ENCODE measurements at regions not wholly inside any gene's neighbourhood (a gene's known extent, or its start where the extent isn't known, plus 50 kb on each side); places are given as distances from the start of the nearest gene placed in this dataset.

DNA sequence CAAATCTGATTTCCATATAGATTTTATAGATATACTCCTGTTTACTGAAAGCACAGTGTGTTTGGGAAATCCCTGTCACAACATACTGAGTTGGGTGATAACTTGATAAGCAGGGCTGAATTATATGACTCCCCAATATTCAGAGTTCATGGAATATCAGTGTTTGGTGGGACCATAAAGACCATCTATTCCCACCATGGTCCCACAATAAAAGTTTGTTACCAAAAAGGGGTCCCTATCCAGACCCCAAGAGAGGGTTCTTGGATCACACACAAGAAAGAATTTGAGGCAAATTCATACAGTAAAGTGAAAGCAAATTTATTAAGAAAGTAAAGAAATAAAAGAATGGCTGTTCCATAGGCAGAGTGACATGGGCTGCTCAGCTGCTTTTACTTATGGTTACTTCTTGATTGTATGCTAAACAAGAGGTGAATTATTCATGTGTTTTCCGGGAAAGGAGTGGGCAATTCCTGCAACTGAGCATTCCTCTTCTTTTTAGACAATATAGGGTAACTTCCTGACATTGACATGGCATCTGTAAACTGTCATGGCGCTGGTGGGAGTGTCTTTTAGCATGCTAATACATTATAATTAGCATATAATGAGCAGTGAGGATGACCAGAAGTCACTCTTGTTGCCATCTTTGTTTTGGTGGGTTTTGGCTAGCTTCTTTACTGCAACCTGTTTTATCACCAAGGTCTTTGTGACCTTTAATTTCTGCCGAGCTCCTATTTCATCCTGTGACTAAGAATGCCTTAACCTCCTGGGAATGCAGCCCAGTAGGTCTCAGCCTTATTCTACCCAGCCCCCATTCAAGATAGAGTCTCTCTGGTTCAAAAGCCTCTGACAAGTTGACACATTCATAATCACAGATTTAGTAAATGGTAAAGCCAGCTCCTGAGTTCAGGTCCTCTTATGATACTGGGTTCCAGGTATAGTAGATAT lies 240.6 kb upstream of the PDGFD start:
- DNase-seq, result no peak

DNA sequence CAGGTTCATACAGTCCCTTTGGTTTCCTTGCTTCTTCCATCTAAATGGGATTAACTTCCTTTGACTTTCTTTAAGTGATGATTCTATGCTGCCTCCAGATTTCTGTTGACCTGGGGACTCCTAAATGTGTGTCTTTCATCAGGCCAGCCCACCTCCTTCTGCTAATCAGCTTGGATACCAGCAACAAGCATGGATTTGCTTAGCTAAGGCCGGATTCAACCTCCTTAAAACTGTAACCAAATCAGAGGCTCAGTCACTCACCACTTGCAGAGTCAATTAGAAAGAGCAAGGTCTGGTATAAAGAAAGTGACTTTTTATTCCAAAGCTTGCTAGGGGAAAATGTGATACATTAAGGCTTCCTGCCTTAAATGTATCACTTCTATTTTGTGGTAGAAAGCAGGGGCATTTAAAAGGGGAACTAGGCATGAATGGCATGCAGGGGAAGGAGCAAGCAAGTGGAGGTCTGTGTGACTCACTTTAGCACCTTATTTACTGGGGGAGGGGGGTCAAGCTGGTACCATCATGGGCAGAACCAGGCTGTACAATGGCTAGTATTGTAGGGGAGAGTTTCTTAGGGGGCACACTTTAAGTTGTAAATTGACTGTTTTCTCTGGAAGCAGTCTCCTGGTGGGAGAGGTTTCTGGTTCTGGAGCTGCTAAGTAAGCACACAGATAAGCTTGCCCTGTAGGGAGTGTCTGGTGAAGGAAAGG lies 239.0 kb upstream of the PDGFD start:
- DNase-seq, result no peak

DNA sequence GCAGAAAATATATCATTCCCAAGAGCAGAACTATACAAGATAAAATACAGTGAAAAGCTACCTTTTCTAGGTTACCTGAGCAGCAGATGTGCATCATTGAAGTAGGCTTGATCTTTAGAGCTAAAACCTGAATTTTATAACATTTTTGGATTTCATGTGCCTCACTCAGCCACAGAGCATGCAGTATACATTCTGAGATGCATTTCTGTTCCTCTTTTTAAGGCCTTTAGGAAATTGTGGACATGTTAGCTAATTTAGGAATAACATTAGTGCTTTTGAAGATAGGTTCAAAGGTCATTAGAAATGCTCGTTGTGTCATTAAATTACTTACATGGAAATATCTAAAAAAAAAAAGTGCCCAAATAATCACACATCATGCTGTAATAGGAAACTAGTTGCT lies 230.6 kb upstream of the PDGFD start:
- no peak for DNase-seq

DNA sequence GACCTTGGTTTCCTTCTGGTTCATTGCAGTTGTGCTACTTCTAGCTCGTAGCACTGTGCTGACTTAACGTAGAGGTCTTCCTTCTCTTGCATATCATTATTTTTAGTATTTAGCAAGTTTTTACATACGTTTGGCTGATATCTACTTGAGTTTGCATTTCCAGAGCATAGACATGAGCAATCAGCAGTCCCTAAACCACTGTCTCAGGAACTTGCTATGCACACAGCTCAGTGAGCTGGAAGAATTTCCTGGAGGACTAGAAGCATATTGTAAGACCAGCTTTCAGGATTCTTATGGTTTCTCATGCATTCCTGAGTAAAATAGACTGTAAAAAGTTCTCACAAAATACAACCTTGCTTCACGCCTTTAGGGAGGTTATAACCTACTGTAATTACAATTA lies 226.7 kb upstream of the PDGFD start:
- no peak for DNase-seq

DNA sequence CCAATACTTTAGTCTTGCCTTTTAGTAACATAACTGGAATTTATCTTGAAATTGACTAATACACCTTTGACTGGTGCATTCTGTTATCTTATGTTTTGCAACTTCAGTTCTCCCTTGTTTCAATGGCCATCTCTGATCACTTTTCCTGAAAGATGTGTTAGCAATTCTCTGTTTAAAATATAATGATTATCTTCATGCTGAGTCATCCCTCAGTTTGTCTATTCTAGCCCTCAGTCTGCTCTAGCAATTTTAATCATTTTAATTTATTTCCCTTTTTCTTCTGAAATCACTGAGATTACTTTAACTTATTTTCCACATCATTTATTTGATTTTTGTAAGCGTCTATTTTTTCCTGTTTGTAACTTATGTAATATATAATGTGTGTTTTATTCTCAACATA lies 221.9 kb upstream of the PDGFD start:
- DNase-seq, result no peak

DNA sequence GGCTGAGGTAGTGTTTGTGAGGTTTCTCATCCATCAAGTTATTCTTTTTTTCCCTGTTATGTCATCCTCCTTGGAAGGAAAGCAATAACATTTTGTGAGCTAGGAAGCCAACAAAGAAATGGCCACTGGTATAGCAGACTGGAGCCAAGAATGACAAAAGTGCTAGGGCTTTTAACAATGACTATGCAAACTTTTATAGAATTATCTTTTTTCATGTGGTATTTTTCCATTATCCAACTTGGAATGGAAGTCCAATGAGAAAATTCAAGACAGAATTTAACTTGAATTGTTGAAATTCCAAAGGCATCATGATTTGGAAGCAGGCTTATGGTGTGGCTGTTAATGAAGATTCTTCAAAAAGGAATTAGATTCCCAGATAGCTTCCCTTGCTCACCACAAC lies 216.4 kb upstream of the PDGFD start:
- no peak for DNase-seq

DNA sequence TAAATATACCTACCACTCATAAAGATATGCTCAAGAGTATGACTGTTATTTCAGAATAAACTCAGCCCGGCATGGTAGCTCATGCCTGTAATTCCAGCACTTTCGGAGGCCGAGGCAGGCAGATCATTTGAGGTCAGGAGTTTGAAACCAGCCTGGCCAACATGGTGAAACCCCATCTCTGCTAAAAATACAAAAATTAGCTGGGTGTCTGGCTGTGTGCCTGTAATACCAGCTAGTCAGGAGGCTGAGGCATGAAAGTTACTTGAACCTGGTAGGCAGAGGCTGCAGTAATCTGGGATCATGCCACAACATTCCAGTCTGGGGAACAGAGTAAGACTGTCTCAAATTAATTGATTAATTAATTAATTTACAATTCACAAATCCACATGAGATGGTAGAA lies 208.2 kb upstream of the PDGFD start:
- no peak for DNase-seq

DNA sequence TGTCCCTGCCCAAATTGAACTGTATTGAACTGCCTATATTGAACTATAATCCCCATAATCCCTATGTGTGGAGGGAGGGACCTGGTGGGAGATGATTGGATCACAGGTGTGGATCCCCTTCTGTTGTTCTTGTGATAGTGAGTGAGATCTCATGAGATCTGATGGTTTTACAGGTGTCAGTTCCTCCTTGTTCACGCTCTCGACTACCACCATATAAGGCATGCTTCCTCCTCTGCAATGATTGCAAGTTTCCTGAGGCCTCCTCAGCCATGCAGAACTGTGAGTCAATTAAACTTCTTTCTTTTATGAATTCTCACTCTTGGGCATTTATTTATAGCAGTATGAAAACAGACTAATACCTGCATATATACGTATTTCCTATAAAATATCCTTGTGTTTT lies 206.5 kb upstream of the PDGFD start:
- DNase-seq, result no peak

DNA sequence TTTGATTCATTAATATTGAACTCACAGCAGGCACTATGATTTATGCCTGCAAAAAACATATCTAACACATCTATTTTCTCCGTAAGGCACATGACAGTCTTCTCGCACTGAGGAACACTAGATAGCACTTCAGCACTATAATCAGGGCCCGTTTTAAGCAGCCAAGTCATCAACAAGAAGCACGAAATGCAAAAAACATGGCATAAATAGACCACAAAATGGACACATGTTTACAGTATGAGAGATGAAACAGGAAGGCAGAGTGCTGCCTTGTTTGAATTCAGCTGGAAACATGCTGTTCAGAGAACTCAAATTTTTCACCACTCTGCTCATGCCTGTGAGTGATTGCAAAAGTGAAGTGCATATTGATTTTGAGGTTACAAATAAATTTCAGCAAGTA lies 205.8 kb upstream of the PDGFD start:
- DNase-seq, result no peak

DNA sequence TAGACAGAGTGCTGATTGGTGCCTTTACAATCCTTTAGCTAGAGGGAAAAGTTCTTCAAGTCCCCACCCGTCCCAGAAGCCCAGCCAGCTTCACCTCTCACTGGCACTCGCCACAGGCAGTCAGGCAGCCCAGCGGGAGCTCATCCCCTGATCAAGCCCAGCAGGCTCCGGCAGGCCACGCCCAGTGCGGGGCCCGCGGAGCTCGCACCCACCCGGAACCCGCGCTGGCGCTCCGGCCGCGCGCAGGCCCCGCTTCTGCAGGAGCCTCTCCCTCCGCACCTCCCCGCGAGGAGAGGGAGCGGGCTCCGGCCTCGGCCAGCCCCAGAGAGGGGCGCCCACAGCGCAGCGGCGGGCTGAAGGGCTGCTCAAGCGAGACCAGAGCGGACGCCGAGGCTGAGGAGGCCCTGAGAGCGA lies 202.4 kb upstream of the PDGFD start:
- DNase-seq, result no peak

DNA sequence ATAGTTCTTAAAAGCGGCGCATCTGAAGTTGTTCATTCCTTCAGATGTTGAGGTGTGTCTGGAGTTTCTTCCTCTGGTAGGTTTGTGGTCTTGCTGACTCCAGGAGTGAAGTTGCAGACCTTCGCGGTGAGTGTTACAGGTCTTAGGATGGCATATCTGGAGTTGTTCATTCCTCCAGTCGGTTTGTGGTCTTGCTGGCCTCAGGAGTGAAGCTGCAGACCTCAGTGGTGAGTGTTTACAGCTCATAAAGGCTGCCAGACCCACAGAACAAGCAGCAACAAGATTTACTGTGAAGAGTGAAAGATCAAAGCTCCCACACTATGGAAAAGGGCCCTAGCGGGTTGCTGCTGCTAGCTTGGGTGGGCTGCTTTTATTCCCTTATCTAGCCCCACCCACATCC lies 201.7 kb upstream of the PDGFD start:
- DNase-seq, result no peak

DNA sequence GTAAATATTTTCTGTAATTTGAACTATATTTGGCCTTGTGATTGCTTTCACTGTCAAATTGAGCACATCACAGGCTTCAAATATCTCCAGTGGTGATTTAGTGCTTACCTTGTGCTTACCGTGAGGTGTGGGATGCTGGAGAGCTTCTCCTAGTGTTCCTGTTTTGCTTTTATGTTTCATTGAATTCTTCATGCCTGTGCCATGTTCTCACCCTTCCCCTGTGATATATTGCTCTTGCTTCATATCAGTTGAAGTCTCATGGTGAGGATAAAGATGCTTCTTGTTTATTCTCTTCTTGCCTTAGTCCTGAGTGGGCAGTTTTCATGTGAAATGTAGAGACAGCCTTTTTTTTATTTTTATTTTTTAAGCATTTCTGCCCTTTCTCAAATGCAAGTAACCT lies 198.0 kb upstream of the PDGFD start:
- DNase-seq, result no peak

DNA sequence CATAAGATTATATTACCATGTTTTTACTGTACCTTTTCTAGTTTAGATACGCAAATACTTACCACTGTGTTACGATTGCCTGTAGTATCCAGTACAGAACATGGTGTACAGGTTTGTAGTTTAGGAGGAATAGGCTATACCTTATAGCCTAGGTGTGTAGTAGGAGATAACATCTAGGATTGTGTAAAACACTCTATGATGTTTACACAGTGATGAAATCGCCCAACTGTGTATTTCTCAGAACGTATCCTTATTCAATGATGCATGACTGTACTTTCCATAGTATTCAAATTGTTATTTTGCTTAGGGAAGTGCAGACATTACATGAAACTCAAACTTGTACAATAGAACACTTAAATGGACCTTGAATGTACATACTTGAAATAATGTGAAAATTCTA lies 188.1 kb upstream of the PDGFD start:
- DNase-seq, result no peak

DNA sequence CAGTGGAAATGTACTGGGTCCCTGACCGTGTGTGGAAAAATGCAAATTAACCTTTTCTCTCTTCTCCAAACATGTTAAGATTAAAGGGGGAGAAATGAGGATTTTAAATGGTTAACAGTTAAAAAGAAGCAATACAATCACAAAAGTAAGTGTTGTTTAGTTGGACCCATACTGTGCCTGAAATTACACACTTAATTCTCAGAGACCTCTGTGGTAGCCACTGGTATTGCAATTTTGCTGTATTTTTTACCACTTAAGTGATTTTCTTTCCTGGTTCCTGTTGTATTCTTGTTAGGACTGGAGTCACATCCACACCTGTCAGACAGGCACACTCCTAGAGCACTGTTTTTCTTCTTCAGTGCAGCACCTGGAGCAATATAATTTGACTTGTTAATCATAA lies 179.6 kb upstream of the PDGFD start:
- no peak for DNase-seq

DNA sequence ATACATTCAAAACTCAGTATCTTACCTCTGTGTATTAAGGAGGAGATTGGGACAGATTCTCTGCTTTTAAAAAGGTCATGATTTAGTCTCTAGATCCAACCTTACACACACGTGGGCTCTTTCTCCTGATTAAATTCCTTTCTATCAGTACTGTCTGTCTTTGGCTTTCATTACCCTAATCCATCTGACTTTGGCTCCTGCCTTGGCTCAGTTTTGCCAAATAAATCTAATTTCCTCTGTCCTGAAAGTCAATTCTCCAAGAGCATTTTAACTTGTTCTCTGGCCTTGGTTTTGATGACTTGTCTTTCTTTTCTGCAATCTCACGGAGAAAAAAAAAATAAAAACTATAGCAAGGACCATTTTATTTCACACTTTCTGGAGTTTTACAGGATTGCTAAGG lies 176.6 kb upstream of the PDGFD start:
- no peak for DNase-seq

DNA sequence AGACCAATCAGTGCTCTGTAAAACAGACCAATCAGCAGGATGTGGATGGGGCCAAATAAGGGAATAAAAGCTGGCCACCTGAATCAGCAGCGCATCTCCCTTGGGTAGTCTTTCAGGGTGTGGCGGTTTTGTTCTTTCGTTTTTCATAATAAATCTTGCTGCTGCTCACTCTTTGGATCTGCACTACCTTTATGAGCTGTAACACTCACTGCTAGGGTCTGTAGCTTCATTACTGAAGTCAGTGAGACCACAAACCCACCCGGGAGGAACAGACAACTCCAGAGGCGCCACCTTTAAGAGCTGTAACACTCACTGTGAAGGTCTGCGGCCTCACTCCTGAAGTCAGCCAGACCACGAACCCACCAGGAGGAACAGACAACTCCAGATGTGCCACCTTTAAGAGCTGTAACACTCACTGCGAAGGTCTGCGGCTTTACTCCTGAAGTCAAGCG lies 175.5 kb upstream of the PDGFD start:
- DNase-seq, result no peak

DNA sequence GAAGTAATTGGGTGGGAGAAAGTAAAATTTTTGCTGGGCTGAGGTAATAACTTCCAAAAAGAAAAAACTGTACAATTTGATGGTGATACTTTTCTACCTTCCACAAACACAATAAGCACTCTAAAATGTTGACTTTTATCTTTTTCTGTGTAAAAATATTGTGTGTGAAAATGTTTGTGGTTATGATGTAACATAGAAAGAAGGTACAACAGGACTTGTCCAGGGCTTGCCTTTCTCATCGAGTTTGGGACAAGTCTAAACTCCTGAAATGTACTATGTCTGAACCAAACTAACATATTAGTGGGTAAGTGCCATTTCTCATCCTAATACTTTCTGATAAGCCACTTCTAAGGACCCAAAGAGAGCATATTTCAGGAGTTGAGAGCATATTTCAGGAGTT lies 174.2 kb upstream of the PDGFD start:
- DNase-seq, result no peak

DNA sequence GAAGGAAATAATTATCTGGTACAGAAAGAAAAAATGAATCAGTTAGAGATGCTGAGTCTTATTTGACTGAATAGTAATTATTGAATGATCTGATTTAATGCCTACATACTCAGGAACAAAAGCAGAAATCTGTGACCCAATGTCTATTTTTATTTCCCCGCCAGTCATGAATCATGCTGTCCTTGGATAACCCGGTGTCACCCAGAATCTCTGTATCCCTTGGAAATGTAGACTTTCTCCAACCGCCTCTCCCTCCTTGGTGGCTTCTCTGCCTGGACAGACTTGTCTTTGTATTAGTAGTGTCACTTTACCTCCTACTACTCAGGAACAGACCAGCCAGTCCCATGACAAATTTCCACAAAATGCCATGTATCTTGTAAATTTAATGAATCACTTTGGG lies 173.3 kb upstream of the PDGFD start:
- DNase-seq, result no peak

DNA sequence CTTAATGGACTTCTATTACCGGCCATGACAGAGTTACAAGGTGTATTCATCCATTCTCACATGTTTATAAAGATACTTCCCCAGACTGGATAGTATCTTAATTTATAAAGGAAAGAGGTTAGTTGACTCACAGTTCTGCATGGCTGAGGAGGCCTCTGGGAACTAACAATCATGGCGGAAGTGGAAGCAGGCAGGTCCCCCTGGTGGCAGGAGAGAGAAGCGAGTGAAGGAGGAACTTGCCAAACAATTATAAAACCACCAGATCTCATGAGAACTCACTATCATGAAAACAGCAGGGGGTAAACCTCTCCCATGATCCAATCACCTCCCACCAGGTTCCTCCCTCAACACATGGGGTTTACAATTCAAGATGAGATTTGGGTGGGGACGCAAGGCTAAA lies 170.0 kb upstream of the PDGFD start:
- DNase-seq, result no peak

DNA sequence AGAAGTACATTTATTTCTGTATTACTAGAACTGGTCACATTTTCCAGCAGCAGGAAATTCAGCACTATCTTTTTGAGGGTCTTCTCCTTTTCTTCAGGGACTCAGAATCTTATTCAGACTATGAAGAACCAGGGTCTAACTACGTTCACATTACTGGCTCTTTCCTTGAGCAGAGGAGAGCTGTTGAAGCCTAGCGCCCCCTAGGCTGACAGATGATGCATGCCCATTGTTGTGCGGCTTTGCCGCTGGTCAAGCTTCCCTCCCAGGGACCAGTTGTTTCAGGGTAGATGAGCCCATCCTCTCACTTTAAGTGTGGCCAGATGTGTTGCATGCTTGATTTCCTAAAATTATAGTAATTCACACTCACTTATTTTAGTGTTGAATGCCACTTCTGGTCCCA lies 168.2 kb upstream of the PDGFD start:
- DNase-seq, result no peak

DNA sequence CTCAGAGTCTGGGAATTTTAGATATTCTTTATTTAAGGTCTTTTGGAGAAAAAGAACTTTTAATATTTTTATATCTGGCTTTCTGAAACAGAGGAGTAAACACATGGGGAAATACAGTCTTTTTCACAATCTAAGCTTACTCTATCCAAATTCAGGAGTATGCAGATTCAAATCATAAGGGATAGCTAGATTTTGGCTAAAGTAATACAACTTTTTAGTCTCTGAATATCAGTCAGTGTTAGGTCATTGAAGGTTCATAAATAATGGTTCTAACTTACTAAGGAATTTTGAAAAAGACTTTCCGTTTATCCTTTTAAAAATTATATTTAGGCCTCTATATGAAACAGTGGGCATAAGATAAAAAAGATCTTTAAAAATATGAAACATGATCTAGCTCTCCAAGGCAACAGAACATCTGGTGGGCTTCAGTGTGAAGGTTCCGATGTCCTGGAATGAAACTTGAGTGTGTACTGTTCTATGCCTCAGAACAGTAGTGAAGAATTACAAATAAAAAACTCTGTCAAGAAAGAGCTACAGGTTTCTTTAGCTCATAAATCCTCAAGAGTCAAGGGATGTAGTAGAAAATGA lies 165.2 kb upstream of the PDGFD start:
- no peak for DNase-seq

DNA sequence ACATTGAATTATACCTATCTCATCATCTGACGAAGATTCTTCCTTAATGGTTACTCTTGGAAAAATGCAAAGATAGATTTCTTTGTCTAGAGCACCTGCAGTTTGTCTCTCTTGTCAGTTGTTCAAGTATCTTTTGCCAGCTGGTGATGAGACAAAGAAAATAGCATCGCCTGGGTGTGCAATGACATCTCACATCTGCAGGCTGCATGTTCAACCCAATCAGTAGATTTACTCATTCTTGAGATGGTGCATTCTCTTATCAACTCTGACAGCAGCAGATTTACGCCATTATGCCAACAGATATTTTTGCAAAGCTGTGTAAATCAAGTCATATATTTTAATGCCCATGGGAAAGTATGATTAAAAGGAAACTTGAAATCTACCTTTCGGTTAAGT lies 164.6 kb upstream of the PDGFD start:
- no peak for DNase-seq

DNA sequence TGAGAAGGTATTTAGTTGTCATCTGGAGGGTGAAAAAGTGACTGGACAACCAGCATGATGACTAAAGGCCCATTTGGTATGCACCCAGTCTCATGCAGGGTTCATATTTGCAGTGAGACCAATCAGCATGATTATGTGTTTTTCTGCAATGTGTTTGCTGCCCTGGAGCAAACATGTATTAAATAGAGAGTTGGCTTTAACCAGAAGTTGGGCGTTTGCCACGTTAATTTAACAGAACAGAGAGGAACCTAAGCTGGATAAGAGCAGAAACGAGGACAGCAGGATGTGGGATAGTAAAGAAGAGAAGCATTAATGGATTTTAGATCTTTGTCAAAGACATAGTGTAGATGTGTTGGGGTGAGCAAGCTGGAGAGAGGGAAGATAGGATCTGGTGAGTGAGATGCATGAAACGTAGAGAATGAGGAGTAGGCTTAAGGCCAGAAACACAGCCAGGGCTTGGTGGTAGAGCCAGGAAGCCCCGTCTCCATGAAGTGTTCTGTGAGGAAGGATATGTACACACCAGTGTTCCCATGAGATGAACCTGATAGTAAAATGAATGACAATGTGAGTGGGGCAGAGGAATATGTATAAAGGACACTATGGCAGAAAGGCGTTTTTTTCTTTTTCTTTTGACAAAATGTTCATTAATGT lies 164.0 kb upstream of the PDGFD start:
- DNase-seq, result no peak

DNA sequence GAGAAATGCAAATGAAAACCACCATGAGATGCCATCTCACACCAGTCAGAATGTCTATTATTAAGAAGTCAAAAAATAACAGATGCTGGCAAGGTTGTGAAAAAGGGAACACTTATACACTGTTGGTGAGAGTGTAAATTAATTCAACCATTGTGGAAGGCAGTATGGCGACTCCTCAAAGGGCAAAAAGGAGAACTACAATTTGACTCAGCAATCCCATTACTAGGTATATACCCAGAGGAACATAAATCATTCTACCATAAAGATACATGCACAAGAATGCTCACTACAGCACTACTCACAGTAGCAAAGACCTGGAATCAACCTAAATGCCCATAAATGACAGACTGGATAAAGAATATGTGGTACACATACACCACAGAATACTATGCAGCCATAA lies 161.1 kb upstream of the PDGFD start:
- DNase-seq, result no peak
